ENCODE measurements at regions not wholly inside any gene's neighbourhood (a gene's known extent, or its start where the extent isn't known, plus 50 kb on each side); places are given as distances from the start of the nearest gene placed in this dataset.
A peak's percentile ranks its signal among the peaks of the same experiment; 100 is the strongest.

DNA sequence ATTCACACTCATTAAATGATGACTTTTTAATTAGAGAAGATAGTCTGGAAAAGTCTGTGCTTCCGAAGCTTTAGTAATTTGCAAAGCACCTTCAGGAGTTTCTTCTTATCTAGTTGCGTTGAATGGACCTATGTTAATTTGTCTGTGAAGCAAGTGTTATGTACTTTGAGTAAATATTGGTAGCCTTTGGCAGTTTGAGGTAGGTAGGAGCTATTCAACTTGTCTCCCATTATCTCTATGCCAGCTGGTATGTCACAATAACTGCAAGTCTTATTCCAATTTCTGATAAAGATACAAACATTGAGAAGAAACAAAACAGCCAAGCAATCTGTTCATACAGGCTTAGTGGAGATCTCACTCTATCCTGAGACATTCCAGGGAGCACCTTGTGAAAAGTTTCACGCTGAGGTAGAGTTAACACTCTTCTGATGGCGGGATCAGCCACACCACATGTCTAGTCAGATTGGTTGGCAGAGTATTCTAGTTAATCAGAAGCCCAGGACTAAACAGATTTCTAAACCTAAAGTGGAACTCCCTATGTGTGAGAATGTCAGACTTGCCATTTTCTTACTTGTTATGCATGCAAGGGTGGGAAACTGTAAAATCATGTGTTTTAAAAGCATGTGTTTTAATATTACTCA lies 219.8 kb upstream of the MANEA start:
- DNase-seq (ENCODE audit: low spot score): no peak

DNA sequence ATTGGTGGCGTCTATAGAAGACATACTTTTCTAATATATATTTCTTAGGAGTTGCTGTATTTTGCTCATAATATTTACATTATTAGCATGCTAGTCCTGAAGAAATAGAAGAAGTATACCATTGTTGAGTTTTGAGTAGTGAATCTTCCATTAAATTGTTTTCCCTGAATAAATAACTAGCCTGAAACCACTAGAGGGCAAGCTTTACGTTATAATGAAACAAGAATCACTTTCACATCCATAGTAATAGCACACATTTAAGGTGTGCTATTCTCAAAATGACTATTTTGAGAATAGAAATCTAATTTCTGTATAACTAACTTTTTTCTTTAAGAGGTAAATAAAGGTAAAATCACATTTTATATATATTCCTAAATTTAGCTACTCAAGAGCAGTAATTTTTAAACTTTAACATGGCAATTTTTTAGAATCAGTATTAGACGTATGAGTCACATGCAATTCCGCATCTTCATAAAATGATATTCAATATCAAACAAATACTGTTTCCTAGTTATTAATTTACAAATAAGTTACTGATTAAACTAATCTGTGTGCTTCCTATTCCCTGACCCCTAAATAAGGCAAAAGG lies 213.2 kb upstream of the MANEA start:
- peak; percentile 34 for DNase-seq (ENCODE audit: low spot score)

DNA sequence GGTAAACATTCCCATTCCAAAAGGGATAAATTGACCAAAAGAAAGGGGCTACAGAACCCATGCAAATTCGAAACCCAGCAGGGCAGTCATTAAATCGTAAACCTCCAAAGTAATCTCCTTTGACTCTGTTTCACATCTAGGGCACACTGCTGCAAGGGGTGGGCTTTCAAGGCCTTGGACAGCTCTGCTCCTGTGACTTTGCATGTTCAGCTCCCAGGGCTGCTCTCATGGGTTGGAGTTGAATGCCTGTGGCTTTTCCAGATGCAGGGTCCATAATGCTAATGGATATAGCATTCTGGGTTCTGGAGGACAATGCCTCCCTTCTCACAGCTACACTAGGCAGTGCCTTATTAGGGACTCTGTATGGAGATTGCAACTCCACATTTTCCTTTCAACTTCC lies 211.9 kb upstream of the MANEA start:
- no peak for DNase-seq (ENCODE audit: low spot score)

DNA sequence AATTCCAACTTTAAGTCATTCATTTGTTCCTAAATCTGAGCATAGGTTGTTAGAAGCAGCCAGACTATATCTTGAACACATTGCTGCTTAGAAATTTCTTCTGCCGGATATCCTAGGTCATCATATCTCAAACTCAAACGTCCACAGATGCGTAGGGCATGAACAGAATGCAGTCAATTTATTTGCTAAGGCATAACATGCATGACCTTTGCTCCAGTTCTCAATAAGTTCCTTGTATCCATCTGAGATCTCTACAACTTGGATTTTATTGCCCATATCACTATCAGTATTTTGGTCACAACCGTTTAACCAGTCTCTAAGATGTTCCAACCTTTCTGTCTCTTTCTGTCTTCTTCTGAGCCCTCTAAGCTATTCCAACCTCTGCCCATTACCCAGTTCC lies 210.9 kb upstream of the MANEA start:
- DNase-seq (ENCODE audit: low spot score): no peak

DNA sequence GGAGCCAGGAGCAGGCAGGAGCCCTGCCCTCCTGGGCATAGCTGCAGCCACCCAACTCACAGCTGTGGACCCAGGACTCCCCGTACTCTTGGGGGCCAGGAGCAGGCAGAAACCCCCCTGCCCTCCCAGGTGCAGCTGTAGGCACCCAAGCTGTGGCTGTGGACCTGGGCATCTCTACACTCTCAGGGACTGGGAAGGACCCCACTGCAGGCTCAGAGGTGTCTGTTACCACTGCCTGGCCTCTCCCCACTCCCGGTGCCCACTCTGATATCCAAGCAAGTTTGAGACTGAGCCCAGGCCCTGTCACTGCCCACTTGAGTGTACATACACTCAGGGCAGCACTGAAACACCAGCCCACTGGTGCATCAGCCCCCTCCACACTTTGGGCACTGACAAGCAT lies 193.5 kb upstream of the MANEA start:
- DNase-seq (ENCODE audit: low spot score): no peak

GRCh38 chr6:95384988-95385387 lies 192.3 kb upstream of the MANEA start:
- DNase-seq (ENCODE audit: low spot score): no peak

DNA sequence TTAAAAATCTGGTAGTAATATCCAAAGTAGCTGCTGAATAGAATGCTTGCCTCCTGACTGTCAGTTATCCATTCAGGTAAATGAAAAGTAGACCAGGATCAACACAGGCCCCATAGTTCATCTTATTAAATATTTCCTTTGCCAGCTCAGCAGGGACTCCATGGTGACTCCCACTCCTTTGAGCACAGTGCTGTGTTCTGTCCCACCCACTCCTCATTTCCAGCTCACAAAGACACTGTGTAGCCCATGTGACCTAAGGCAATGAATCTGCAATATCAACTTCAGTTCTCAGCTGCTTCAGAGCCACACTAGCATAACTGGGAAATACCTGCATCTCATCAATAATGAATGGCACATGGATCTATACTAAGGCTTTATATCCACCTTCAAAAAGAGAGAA lies 189.5 kb upstream of the MANEA start:
- no peak for DNase-seq (ENCODE audit: low spot score)

DNA sequence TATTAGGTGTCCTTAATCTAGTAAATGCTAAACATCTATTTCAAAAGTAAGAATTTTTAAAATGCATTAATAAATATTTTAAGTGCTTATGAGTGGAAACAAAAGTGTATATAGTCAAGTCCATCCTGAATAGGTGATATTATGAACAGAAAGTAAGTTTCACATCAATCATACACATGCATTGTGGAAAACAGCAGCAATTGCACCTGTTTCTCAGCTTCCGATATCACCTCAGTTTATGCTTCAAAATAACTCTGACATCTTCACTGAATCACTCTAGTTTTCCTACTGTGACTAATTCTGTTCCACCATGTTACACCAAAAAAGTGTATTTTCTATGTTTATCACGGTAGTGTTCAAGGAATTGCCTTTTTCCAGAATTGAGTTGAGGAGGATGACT lies 172.6 kb upstream of the MANEA start:
- no peak for DNase-seq (ENCODE audit: low spot score)

DNA sequence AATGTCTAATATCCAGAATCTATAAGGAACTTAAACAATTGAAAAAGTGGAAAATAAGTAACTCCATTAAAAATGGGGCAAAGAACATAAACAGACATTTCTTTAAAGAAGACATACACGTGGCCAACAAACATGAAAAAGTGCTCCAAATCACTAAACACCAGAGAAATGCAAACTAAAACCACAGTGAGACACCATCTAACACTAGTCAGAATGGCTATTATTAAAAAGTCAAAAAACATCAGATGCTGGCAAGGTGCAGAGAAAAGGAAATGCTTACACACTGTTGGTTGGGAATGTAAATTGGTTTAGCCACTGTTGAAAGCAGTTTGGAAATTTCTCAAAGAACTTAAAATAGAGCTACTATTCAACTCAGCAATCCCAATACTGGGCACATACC lies 169.2 kb upstream of the MANEA start:
- DNase-seq (ENCODE audit: low spot score): no peak

- no peak for DNase-seq (ENCODE audit: low spot score)
These were observed 167.2 kb upstream of the MANEA start for GRCh38 chr6:95410168-95410567.

GRCh38 chr6:95413789-95414188 lies 163.5 kb upstream of the MANEA start:
- no peak for DNase-seq (ENCODE audit: low spot score)

- no peak for DNase-seq (ENCODE audit: low spot score)
These were observed 159.5 kb upstream of the MANEA start for GRCh38 chr6:95417856-95418255.

DNA sequence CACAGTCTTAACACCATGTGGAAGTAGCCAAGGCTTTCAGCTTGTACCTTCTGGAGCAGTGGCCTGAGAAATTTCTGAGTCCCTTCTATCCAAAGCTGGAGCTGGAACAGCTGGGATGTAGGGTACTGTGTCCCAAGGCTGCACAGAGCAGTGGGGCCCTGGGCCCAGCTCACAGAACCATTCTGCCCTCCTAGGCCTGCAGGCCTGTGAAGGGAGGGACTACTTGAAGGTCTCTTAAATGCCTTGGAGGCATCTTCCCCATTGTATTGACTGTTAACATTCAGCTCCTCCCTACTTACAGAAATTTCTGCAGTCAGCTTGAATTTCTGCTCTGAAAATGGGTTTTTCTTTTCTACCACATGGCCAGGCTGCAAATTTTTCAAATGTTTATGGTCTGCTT lies 156.5 kb upstream of the MANEA start:
- no peak for DNase-seq (ENCODE audit: low spot score)

- DNase-seq (ENCODE audit: low spot score): no peak
These were observed 154.0 kb upstream of the MANEA start for GRCh38 chr6:95423331-95423730.

GRCh38 chr6:95431637-95432228 lies 145.6 kb upstream of the MANEA start:
- peak; percentile 22 for DNase-seq (ENCODE audit: low spot score)

DNA sequence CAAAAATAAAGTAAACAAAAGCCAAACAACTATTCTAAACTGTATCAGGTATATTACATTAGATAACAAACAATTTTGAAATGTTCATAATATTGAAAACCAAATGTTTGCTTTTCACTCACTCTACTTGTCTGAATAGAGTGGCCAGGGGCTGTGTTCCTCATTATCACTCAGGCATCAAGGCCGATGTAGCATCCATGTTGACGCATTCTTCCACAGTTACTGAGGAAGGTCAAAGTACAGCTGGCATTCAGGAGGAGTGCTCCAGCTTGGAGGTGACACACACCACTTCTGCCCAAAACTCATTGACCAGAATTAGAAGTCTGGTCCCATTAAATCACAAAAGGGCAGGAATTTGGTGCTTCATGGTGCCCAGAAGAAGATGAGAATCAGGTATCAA lies 137.6 kb upstream of the MANEA start:
- no peak for DNase-seq (ENCODE audit: low spot score)

DNA sequence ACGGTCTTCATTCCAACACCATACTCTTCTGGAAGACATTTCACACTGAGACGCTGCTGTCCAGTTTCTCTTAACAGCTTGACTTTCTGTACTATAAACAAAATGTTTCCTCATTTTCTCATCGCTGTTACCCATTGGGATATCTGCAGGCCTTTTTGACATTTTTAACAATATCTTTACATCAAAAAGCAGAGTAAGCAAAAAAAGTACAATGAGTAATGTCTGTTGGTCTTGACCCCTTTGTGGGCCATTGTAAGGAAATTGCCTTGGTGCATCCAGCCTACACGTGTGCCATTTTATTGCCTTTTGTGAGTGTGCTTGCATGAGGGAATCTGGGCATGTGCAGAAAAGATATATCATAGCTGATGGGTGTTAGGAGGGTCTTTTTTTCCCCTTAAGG lies 129.1 kb upstream of the MANEA start:
- no peak for DNase-seq (ENCODE audit: low spot score)

- DNase-seq (ENCODE audit: low spot score): no peak
These were observed 107.8 kb upstream of the MANEA start for GRCh38 chr6:95469511-95469910.

DNA sequence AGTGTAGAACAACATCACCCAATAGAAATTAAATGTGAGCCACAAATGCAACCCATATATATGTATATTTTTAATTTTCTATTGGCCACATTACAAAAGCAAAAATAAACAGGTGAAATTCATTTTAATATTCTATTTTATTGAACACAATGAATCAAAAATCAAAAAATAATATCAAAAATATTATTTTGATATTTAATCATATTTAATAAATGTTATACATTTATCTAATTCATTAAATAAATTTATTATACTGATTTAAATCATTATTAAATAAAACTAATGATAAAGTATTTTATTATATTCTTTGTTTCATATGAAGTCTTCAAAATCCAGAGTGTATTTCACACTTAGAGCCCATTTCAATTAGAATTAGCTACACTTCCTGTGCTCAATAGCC lies 98.4 kb upstream of the MANEA start:
- no peak for DNase-seq (ENCODE audit: low spot score)

GRCh38 chr6:95487817-95488216 lies 89.5 kb upstream of the MANEA start:
- DNase-seq (ENCODE audit: low spot score): no peak

DNA sequence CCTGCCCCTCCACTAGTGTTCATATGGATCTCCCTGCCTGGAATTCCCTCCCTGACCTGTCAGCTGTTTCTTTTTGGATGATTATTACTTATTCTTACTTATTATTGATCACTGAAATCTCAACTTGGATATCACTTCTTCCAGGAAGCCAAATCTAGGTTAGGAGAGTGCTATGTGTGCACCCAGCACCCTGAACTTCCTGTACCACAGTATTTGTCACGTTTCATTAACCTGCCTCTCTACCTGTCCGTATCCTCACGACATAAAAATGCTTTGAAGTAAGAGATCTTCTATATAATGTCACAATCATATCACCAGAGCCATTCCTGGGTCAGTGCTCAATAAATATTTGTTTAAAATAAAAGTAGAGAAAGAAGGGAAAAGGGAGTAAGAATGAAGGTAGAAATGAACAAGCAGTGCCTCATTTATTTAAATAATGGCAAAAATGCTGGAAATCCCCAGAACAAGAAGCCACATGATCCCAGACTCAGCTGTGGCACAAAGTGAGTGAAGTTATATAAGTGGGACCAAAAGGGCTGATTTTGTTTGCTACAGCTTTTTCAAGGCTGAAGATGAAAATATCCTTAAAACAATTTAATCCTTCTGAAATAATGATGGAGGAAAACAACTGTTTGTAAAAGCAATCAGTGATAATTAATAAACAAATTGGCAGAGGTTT lies 88.0 kb upstream of the MANEA start:
- DNase-seq (ENCODE audit: low spot score): no peak

GRCh38 chr6:95496769-95497426 lies 80.4 kb upstream of the MANEA start:
- DNase-seq (ENCODE audit: low spot score): no peak
